GM12875 (cell line): ENCODE measurements at regions not wholly inside any gene's neighbourhood (a gene's known extent, or its start where the extent isn't known, plus 50 kb on each side); places are given as distances from the start of the nearest gene placed in this dataset.
"Not testable (repeated sequence)": the region's sequence is repeated elsewhere in the genome, so short reads cannot be mapped to it uniquely, and the experiment has no call there.

Experiments
- H3K4me3 ChIP-seq: one replicate; pipeline ENCODE4 v1.5.1; 2011; ENCODE audit warnings: low read depth, low read length, control low read depth
- TF ChIP-seq, protein P1 (sequence below): IDR thresholded peaks from 2 replicates; pipeline ENCODE4 v1.5.1; 2011; ENCODE audit warnings: low read depth, mild to moderate bottlenecking, control low read depth, inconsistent platforms, low read length, moderate library complexity, borderline replicate concordance; ENCODE audit not compliant: insufficient read depth

GRCh38 chr22:22375576-22376351 lies 131.2 kb downstream of the VPREB1 start:
- TF ChIP-seq, protein P1, sequence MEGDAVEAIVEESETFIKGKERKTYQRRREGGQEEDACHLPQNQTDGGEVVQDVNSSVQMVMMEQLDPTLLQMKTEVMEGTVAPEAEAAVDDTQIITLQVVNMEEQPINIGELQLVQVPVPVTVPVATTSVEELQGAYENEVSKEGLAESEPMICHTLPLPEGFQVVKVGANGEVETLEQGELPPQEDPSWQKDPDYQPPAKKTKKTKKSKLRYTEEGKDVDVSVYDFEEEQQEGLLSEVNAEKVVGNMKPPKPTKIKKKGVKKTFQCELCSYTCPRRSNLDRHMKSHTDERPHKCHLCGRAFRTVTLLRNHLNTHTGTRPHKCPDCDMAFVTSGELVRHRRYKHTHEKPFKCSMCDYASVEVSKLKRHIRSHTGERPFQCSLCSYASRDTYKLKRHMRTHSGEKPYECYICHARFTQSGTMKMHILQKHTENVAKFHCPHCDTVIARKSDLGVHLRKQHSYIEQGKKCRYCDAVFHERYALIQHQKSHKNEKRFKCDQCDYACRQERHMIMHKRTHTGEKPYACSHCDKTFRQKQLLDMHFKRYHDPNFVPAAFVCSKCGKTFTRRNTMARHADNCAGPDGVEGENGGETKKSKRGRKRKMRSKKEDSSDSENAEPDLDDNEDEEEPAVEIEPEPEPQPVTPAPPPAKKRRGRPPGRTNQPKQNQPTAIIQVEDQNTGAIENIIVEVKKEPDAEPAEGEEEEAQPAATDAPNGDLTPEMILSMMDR, result no peak

DNA sequence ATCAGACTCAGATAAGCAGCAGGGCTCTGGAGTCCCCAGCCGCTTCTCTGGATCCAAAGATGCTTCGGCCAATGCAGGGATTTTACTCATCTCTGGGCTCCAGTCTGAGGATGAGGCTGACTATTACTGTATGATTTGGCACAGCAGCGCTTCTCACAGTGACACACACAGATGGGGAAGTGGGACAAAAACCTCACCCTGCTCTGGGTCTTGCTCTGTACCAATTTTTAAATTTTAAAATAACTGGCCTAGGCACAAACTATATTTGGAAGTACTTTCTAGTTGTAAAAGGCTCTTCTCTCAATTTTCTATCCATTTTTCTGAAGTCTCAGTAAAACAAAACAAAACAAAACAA lies 131.7 kb downstream of the VPREB1 start:
- H3K4me3 ChIP-seq, result no peak overlapping the region
- TF ChIP-seq, protein P1, result no peak

More at GRCh38 chr22:22375576-22376351, 131.2 kb downstream of the VPREB1 start:
- no peak overlapping the region for H3K4me3 ChIP-seq

- H3K4me3 ChIP-seq, result not testable (repeated sequence)
Observed at GRCh38 chr22:22376884-22377283, 131.7 kb downstream of the ZNF280B start.

DNA sequence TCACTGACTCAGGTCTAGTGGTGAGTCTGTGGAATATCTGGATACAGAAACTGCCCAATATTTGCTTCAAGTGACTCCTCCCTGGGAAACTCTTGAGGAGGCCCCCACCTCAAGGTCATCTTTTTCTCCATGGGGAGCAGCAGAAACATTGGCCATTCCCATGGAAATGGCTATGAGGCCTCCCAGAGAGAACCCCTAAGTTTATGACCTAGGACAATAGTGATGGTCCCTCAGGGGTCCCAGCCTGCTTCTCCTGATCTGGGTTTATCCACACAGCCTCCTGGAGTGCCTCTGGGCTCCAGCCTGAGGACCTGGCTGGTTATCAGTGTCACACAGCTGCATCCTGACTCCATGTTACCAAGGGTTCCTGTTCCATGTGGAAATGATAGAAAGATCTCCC lies 131.2 kb downstream of the ZNF280B start:
- H3K4me3 ChIP-seq, result no peak overlapping the region
- TF ChIP-seq, protein P1, result no peak

DNA sequence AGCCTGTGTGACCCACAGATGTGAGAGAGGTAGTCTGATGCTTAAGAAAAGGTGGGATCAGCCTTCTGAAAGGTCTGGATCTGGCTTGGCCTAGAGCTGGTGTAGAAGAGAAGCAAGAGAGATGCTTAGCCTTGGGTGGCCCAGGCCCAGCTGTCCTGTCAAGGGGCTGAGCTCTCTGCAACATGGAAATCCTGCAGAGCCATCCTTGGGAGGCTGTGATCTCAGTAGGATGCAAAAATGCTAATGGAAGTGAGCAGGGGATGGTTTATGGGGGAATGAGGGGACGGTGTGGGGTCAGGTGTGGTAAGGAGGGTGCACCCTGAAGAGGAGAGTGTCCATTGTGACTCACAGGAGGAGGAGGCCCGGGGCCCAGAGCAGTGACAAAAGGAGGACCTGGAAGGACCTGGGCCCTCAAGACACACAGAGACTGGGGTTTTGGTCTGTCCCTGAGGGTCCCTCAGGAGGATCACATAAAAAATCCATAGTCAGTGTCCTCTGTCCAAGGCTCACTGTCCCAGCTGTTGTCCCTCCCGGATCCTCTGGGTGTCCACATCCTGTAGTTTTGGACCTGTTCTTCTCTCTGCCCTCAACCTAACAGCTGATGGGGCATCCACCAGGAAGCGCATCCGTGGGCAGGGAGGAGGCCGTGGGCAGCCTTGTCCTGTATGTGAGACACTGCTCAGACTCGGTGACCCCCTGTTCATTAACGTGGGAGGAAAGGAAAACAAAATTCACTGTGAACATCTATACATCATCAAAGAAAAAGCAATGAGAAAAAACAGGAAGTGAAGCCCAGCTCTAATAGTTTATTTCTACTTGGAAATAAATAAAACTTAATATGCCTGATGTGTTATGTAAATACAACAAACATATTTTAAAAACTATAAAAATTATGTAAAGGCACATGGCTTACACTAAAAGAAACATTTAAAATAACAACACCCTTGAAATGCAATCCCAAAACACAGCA lies 129.8 kb downstream of the ZNF280B start:
- TF ChIP-seq, protein P1, result no peak
- no peak overlapping the region for H3K4me3 ChIP-seq

- TF ChIP-seq, protein P1, result peak; percentile 62
- peak overlapping the region; percentile 21 for H3K4me3 ChIP-seq
Observed at GRCh38 chr22:22380098-22381030, 128.2 kb downstream of the ZNF280B start.

- H3K4me3 ChIP-seq, result not testable (repeated sequence)
Observed at GRCh38 chr22:22381292-22381691, 127.2 kb downstream of the ZNF280B start.
